ENCODE measurements at regions not wholly inside any gene's neighbourhood (a gene's known extent, or its start where the extent isn't known, plus 50 kb on each side); places are given as distances from the start of the nearest gene placed in this dataset.

GRCh38 chr1:78377356-78377928, 113.3 kb upstream of the PTGFR start:
- TF ChIP-seq POLR2AphosphoS5 (IDR thresholded peaks at IDR 0.05) (no peak), POLR2A (IDR thresholded peaks at IDR 0.05) (no peak)

All from prostate gland (tissue), 1 donor.